ENCODE measurements at regions not wholly inside any gene's neighbourhood (a gene's known extent, or its start where the extent isn't known, plus 50 kb on each side); places are given as distances from the start of the nearest gene placed in this dataset.

DNA sequence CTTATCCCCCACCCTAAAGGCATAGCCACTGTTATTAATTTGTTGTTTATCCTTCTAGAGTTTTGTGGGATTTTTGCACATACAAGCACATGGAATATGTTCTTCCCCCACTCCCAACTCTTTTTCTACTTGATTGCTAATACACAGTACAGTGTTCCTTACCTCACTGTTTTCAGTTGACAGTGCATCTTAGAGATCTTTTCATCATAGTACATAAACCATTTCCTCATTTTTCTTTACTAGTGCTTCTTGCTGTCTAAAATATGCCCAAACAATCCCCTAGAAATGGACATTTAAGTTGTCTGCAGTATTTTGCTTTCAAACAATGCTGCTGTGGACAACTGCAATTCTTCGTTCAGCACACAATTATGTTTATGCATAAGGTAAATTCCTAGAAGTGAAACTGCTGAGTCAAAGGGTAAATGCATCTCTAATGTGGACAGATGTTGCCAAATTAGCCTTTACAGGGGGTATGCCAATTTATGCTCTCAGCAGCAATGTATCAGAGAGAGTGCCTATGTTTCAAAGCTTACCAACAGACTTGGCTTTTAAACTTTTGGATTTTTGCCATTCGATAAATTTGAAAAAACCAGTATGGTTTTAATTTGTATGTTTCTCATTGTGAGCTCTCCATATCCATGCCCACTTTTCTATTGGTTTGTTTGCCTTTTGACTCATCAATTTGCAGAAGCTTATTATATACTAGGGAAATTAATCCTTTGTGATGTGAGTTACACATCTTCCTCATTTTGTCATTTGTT, 132.6 kb downstream of the MRPS6 start:
- Histone ChIP-seq H2AFZ (ENCODE audit: insufficient read depth, low read depth, low read length, poor library complexity, severe bottlenecking) (no peak overlapping the region), H3K9ac (ENCODE audit: low read length) (no peak overlapping the region), H3K27ac (ENCODE audit: low read length in 2 of 2) (no peak overlapping the region), H3K4me3 (ENCODE audit: control extremely low read depth in 1 of 5, extremely low read depth in 1 of 5, insufficient read depth in 1 of 5, low read depth in 2 of 5, low read length in 4 of 5) (no peak overlapping the region), H3K27me3 (replicated peaks in 1 of 4; ENCODE audit: control extremely low read depth in 1 of 4, control insufficient read depth in 3 of 4, insufficient read depth in 4 of 4, low read length in 3 of 4) (peaks cover 0 to 22% (median 14%) of the 10 kb centered on the region in 4 experiments), H3K4me1 (ENCODE audit: control insufficient read depth in 2 of 2, insufficient read depth in 2 of 2, low read length in 2 of 2) (peaks cover 20 to 21% of the 10 kb centered on the region in 2 donors), H3K36me3 (replicated peaks in 1 of 2; ENCODE audit: control extremely low read depth in 1 of 2, control insufficient read depth in 1 of 2, extremely low read depth in 1 of 2, insufficient read depth in 2 of 2, low read length in 1 of 2) (no peaks in the 10 kb centered on the region), H3K9me3 (ENCODE audit: control extremely low read depth in 1 of 3, control insufficient read depth in 2 of 3, insufficient read depth in 1 of 3, low read length in 2 of 3) (peaks cover 0 to 5% (median 0%) of the 10 kb centered on the region in 3 donors), H3K79me2 (ENCODE audit: control insufficient read depth, insufficient read depth, low read length) (no peaks in the 10 kb centered on the region), H4K20me1 (ENCODE audit: control insufficient read depth, insufficient read depth, low read length, poor library complexity, severe bottlenecking) (no peaks in the 10 kb centered on the region), H3K4me2 (replicated peaks; ENCODE audit: low read depth, low read length, poor library complexity, severe bottlenecking) (no peak overlapping the region)
- CTCF ChIA-PET = interaction anchor here (1.7 to 5.0 kb wide), 2 partner anchors 282 kb away, joined by 6 to 48 read pairs; no protein-coding TSS in a partner anchor
- no CpG with 5 or more reads among the region's 2 CpGs for WGBS (ENCODE audit: insufficient coverage)
- no peak overlapping the region for H3K4me3 Mint-ChIP-seq
- H3K27ac Mint-ChIP-seq = no peak overlapping the region
- peaks cover 20% of the 10 kb centered on the region for H3K4me1 Mint-ChIP-seq
- no peaks in the 10 kb centered on the region for H3K9me3 Mint-ChIP-seq (ENCODE audit: insufficient read depth)
- H3K27me3 Mint-ChIP-seq = peaks cover 16% of the 10 kb centered on the region
- POLR2A ChIA-PET = no interaction called here
- intact Hi-C loops (cut with micrococcal nuclease) = no loop called here
- ATAC-seq (ENCODE audit: low read depth) (no peak), DNase-seq (no peak)
- TF ChIP-seq EZH2 (IDR thresholded peaks at IDR 0.05; ENCODE audit: borderline replicate concordance, insufficient read depth, low read depth, low read length, poor library complexity, severe bottlenecking) = no peak
- TF ChIP-seq, protein P1, sequence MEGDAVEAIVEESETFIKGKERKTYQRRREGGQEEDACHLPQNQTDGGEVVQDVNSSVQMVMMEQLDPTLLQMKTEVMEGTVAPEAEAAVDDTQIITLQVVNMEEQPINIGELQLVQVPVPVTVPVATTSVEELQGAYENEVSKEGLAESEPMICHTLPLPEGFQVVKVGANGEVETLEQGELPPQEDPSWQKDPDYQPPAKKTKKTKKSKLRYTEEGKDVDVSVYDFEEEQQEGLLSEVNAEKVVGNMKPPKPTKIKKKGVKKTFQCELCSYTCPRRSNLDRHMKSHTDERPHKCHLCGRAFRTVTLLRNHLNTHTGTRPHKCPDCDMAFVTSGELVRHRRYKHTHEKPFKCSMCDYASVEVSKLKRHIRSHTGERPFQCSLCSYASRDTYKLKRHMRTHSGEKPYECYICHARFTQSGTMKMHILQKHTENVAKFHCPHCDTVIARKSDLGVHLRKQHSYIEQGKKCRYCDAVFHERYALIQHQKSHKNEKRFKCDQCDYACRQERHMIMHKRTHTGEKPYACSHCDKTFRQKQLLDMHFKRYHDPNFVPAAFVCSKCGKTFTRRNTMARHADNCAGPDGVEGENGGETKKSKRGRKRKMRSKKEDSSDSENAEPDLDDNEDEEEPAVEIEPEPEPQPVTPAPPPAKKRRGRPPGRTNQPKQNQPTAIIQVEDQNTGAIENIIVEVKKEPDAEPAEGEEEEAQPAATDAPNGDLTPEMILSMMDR (IDR thresholded peaks at IDR 0.05) = no peak

DNA sequence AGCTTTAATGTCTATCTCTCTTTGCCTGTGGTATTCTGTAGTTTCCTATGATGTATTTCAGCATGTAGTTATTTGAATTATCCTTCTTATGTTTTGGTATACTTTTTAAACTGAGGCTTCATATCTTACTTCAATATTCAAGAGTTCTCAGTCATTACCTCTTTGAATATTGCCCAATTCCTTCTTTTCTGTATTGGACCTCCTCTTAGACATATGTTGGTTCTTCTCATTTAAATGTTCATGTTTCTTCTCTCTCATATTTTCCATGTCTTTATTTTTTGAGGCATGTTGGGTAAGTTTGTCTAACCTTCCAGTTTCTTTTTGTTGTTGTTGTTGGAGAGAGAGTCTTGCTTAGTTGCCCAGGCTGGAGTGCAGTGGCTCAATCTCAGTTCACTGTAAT, 140.6 kb downstream of the MRPS6 start:
- Mint-ChIP-seq H3K4me3 (no peak overlapping the region), H3K27me3 (peaks cover 7% of the 10 kb centered on the region), H3K27ac (no peak overlapping the region), H3K4me1 (no peaks in the 10 kb centered on the region), H3K9me3 (ENCODE audit: insufficient read depth) (peaks cover 4% of the 10 kb centered on the region)
- Histone ChIP-seq H4K20me1 (ENCODE audit: control insufficient read depth, insufficient read depth, low read length, poor library complexity, severe bottlenecking) (no peaks in the 10 kb centered on the region), H3K27ac (ENCODE audit: low read length in 2 of 2) (no peak overlapping the region), H3K9ac (ENCODE audit: low read length) (no peak overlapping the region), H3K4me3 (ENCODE audit: control extremely low read depth in 1 of 5, extremely low read depth in 1 of 5, insufficient read depth in 1 of 5, low read depth in 2 of 5, low read length in 4 of 5) (no peak overlapping the region), H3K4me1 (ENCODE audit: control insufficient read depth in 2 of 2, insufficient read depth in 2 of 2, low read length in 2 of 2) (no peaks in the 10 kb centered on the region), H3K36me3 (replicated peaks in 1 of 2; ENCODE audit: control extremely low read depth in 1 of 2, control insufficient read depth in 1 of 2, extremely low read depth in 1 of 2, insufficient read depth in 2 of 2, low read length in 1 of 2) (no peaks in the 10 kb centered on the region), H3K9me3 (ENCODE audit: control extremely low read depth in 1 of 3, control insufficient read depth in 2 of 3, insufficient read depth in 1 of 3, low read length in 2 of 3) (peaks cover 0 to 4% (median 0%) of the 10 kb centered on the region in 3 donors), H3K79me2 (ENCODE audit: control insufficient read depth, insufficient read depth, low read length) (no peaks in the 10 kb centered on the region), H3K27me3 (replicated peaks in 1 of 4; ENCODE audit: control extremely low read depth in 1 of 4, control insufficient read depth in 3 of 4, insufficient read depth in 4 of 4, low read length in 3 of 4) (no peaks in the 10 kb centered on the region), H2AFZ (ENCODE audit: insufficient read depth, low read depth, low read length, poor library complexity, severe bottlenecking) (no peak overlapping the region), H3K4me2 (replicated peaks; ENCODE audit: low read depth, low read length, poor library complexity, severe bottlenecking) (no peak overlapping the region)
- TF ChIP-seq, protein P1 (IDR thresholded peaks at IDR 0.05) = no peak
- no peak for TF ChIP-seq EZH2 (IDR thresholded peaks at IDR 0.05; ENCODE audit: borderline replicate concordance, insufficient read depth, low read depth, low read length, poor library complexity, severe bottlenecking)
- no peak for ATAC-seq (ENCODE audit: low read depth)
- intact Hi-C loops (cut with micrococcal nuclease) = no loop called here
- ChIA-PET CTCF (interaction anchor here (0.7 kb wide), 1 partner anchor 251 kb away, joined by 3 read pairs; no protein-coding TSS in a partner anchor), POLR2A (no interaction called here)
- DNase-seq = no peak

Data from B cell (primary cell).